Prostate gland (tissue), 2 donors: ENCODE measurements at regions not wholly inside any gene's neighbourhood (a gene's known extent, or its start where the extent isn't known, plus 50 kb on each side); places are given as distances from the start of the nearest gene placed in this dataset.

Experiments
- DNase-seq: peaks from one replicate; pipeline ENCODE4 v3.0.0-alpha.2; 2019; ENCODE audit warnings: low spot score
- H3K27ac ChIP-seq, 2 donors: fragments of 200-600 bp; sonication (generic); 2 replicates each; pipeline ENCODE4 v1.5.1; 2017 to 2019
- H3K27me3 ChIP-seq: fragments of 200-600 bp; sonication (generic); replicated peaks from 2 replicates; pipeline ENCODE4 v1.5.1; 2019; ENCODE audit not compliant: insufficient read depth
- H3K36me3 ChIP-seq, 2 donors: fragments of 200-600 bp; sonication (generic); 1 replicate in 1 of 2; 2 replicates in 1 of 2; pipeline versions ENCODE4 v1.5.1 to v1.8.1; 2017 to 2019
- H3K4me1 ChIP-seq: fragments of 200-600 bp; sonication (generic); replicated peaks from 2 replicates; pipeline ENCODE4 v1.5.1; 2019
- H3K4me3 ChIP-seq, 2 donors: fragments of 200-600 bp; sonication (generic); 2 replicates each; pipeline ENCODE4 v1.5.1; 2017 to 2019
- H3K9me3 ChIP-seq: fragments of 200-600 bp; sonication (generic); 2 replicates; pipeline ENCODE4 v1.5.1; 2017
- CTCF ChIP-seq, 4 experiments: fragments of 200-600 bp in 2 of 4; fragments of 450-650 bp in 2 of 4; sonication (generic) in 2 of 4; IDR thresholded peaks; 1 replicate in 3 of 4; 2 replicates in 1 of 4; pipeline ENCODE4 v1.5.1; 2016 to 2019; ENCODE audit warnings: antibody characterized with exemption in 4 of 4, mild to moderate bottlenecking in 2 of 4, moderate library complexity in 2 of 4
- POLR2A ChIP-seq: fragments of 450-650 bp; IDR thresholded peaks from one replicate; pipeline ENCODE4 v1.6.1; 2016; ENCODE audit warnings: antibody characterized with exemption, mild to moderate bottlenecking
- POLR2AphosphoS5 ChIP-seq: sonication (generic); formaldehyde crosslinking; IDR thresholded peaks from one replicate; pipeline ENCODE4 v1.6.1; 2017; ENCODE audit warnings: antibody characterized with exemption
- WGBS: methylation state at CpG from one replicate; pipeline ENCODE4 v1.1.5; 2018; 5-methylcytosine and 5-hydroxymethylcytosine counted together
- intact Hi-C: fragments of 100-400 bp; cut with DNase I; formaldehyde crosslinking; loops from one replicate; pipeline ENCODE4 v1.14.2; 2022

- Histone ChIP-seq H3K9me3 (no peaks in the 10 kb centered on the region), H3K27me3 (no peaks in the 10 kb centered on the region), H3K27ac (no peak overlapping the region), H3K4me1 (no peaks in the 10 kb centered on the region), H3K4me3 (no peak overlapping the region), H3K36me3 (no peaks in the 10 kb centered on the region)
- intact Hi-C loops: no loop called here
- WGBS: 89% methylated on average over 6 of the region's 6 CpGs
- TF ChIP-seq POLR2AphosphoS5 (no peak), POLR2A (no peak), CTCF (IDR thresholded peaks at IDR 0.05) (no peak)
- DNase-seq: no peak
Observed at GRCh38 chr20:40254023-40254772, 434.8 kb downstream of the MAFB start.

GRCh38 chr20:40251284-40251932 is 437.6 kb downstream of the MAFB start:
- Histone ChIP-seq H3K4me1 (no peaks in the 10 kb centered on the region), H3K27me3 (no peaks in the 10 kb centered on the region), H3K9me3 (no peaks in the 10 kb centered on the region), H3K4me3 (no peak overlapping the region), H3K36me3 (no peaks in the 10 kb centered on the region), H3K27ac (no peak overlapping the region)
- 63% methylated on average over 7 of the region's 9 CpGs for WGBS
- no peak for DNase-seq
- intact Hi-C loops: no loop called here
- TF ChIP-seq POLR2AphosphoS5 (no peak), POLR2A (no peak), CTCF (IDR thresholded peaks at IDR 0.05) (peak in 2 of 4 experiments; percentile 9 to 29)

- 95% methylated on average over 3 of the region's 3 CpGs for WGBS
- intact Hi-C loops: no loop called here
Observed at GRCh38 chr20:40249805-40250204, 439.2 kb downstream of the MAFB start.

GRCh38 chr20:40245829-40246228 is 443.2 kb downstream of the MAFB start:
- no peak overlapping the region for H3K27ac ChIP-seq

More at GRCh38 chr20:40249805-40250204, 439.2 kb downstream of the MAFB start:
- no peaks in the 10 kb centered on the region for H3K4me1 ChIP-seq
- no peak for TF ChIP-seq POLR2AphosphoS5
- TF ChIP-seq POLR2A: no peak
- no peak for TF ChIP-seq CTCF (IDR thresholded peaks at IDR 0.05)
- H3K27me3 ChIP-seq: no peaks in the 10 kb centered on the region
- no peak overlapping the region for H3K4me3 ChIP-seq
- no peaks in the 10 kb centered on the region for H3K9me3 ChIP-seq
- no peak for DNase-seq
- no peaks in the 10 kb centered on the region for H3K36me3 ChIP-seq
- H3K27ac ChIP-seq: no peak overlapping the region

More at GRCh38 chr20:40245829-40246228, 443.2 kb downstream of the MAFB start:
- Histone ChIP-seq H3K36me3 (no peaks in the 10 kb centered on the region), H3K4me1 (no peaks in the 10 kb centered on the region), H3K27me3 (no peaks in the 10 kb centered on the region), H3K9me3 (no peaks in the 10 kb centered on the region), H3K4me3 (no peak overlapping the region)
- intact Hi-C loops: no loop called here
- DNase-seq: no peak
- no peak for TF ChIP-seq POLR2AphosphoS5
- no peak for TF ChIP-seq POLR2A
- no peak for TF ChIP-seq CTCF (IDR thresholded peaks at IDR 0.05)
